ENCODE measurements at regions not wholly inside any gene's neighbourhood (a gene's known extent, or its start where the extent isn't known, plus 50 kb on each side); places are given as distances from the start of the nearest gene placed in this dataset.

GRCh38 chr12:69151254-69151764 lies 88.1 kb upstream of the CPSF6 start:
- Histone ChIP-seq H3K4me1 (ENCODE audit: control insufficient read depth, insufficient read depth, low read length) (peaks cover 9% of the 10 kb centered on the region), H3K27ac (ENCODE audit: extremely low read depth, low read depth, low read length) (no peak overlapping the region), H3K36me3 (ENCODE audit: control insufficient read depth in 2 of 2, insufficient read depth in 1 of 2, low read length in 2 of 2) (no peaks in the 10 kb centered on the region), H3K4me3 (ENCODE audit: low read depth, low read length) (no peak overlapping the region), H3K9me3 (ENCODE audit: control insufficient read depth, insufficient read depth, low read depth, low read length) (no peaks in the 10 kb centered on the region)
- ChIA-PET CTCF (no interaction called here), POLR2A (no interaction called here)
- no peak for TF ChIP-seq ZNF843 (tag by site-specific recombination; IDR thresholded peaks at IDR 0.05)
- no peak for TF ChIP-seq ZNF324 (tag by site-specific recombination; IDR thresholded peaks at IDR 0.05)
- TF ChIP-seq ZBTB1 (tag by site-specific recombination; IDR thresholded peaks at IDR 0.05) = no peak
- no peak for TF ChIP-seq WT1 (tag by site-specific recombination; IDR thresholded peaks at IDR 0.05)
- TF ChIP-seq ZNF664 (tag by site-specific recombination; IDR thresholded peaks at IDR 0.05) = no peak
- TF ChIP-seq PRDM6 (tag by site-specific recombination; IDR thresholded peaks at IDR 0.05) = 0 out of 2 replicates have a peak, but pooled peaks have one; percentile 16
- no peak for TF ChIP-seq ZNF350 (tag by site-specific recombination; IDR thresholded peaks at IDR 0.05)
- TF ChIP-seq ZNF274 (IDR thresholded peaks at IDR 0.05; ENCODE audit: low read length) = no peak
- no peak for TF ChIP-seq ZNF274 (tag by site-specific recombination; IDR thresholded peaks at IDR 0.05; ENCODE audit: borderline replicate concordance)
- no peak for TF ChIP-seq ZNF654 (tag by site-specific recombination; IDR thresholded peaks at IDR 0.05; ENCODE audit: low read depth)
- no peak for TF ChIP-seq ZNF529 (tag by site-specific recombination; IDR thresholded peaks at IDR 0.05; ENCODE audit: insufficient replicate concordance)
- TF ChIP-seq RBAK (tag by site-specific recombination; IDR thresholded peaks at IDR 0.05) = no peak
- no peak for TF ChIP-seq ZNF560 (tag by site-specific recombination; IDR thresholded peaks at IDR 0.05; ENCODE audit: borderline replicate concordance)
- no peak for TF ChIP-seq ZNF202 (tag by site-specific recombination; IDR thresholded peaks at IDR 0.05; ENCODE audit: borderline replicate concordance)
- TF ChIP-seq FEZF1 (tag by site-specific recombination; IDR thresholded peaks at IDR 0.05) = peak; percentile 53; the same call in 1 of the 2 replicates
- TF ChIP-seq GLIS1 (tag by site-specific recombination; IDR thresholded peaks at IDR 0.05) = peak; percentile 47
- no peak for TF ChIP-seq ZBTB8A (tag by site-specific recombination; IDR thresholded peaks at IDR 0.05)
- TF ChIP-seq ZNF26 (tag by site-specific recombination; IDR thresholded peaks at IDR 0.05) = no peak
- TF ChIP-seq ZNF692 (tag by site-specific recombination; IDR thresholded peaks at IDR 0.05) = no peak

GRCh38 chr12:69154585-69155363 lies 84.6 kb upstream of the CPSF6 start:
- no peak overlapping the region for H3K4me3 ChIP-seq (ENCODE audit: low read depth, low read length)
- no peak overlapping the region for H3K27ac ChIP-seq (ENCODE audit: extremely low read depth, low read depth, low read length)
- peaks cover 9% of the 10 kb centered on the region for H3K4me1 ChIP-seq (ENCODE audit: control insufficient read depth, insufficient read depth, low read length)
- H3K9me3 ChIP-seq (ENCODE audit: control insufficient read depth, insufficient read depth, low read depth, low read length) = no peaks in the 10 kb centered on the region
- ChIA-PET CTCF (interaction anchor here (0.6 to 2.7 kb wide), 37 partner anchors 9 to 1931 kb away, joined by 3 to 14 read pairs (median 3); no protein-coding TSS in a partner anchor), POLR2A (no interaction called here)
- no peaks in the 10 kb centered on the region for H3K36me3 ChIP-seq (ENCODE audit: control insufficient read depth in 2 of 2, insufficient read depth in 1 of 2, low read length in 2 of 2)
- TF ChIP-seq CTCF (tag by site-specific recombination; IDR thresholded peaks at IDR 0.05) (peak; percentile 71), ZNF202 (tag by site-specific recombination; IDR thresholded peaks at IDR 0.05; ENCODE audit: borderline replicate concordance) (no peak), ZNF654 (tag by site-specific recombination; IDR thresholded peaks at IDR 0.05; ENCODE audit: low read depth) (peak; percentile 96), ZNF10 (tag by site-specific recombination; IDR thresholded peaks at IDR 0.05) (no peak), ZBTB1 (tag by site-specific recombination; IDR thresholded peaks at IDR 0.05) (no peak), ZNF2 (tag by site-specific recombination; IDR thresholded peaks at IDR 0.05) (0 out of 2 replicates have a peak, but pooled peaks have one; percentile 52), ZNF513 (tag by site-specific recombination; IDR thresholded peaks at IDR 0.05) (0 out of 2 replicates have a peak, but pooled peaks have one; percentile 11), ZNF521 (tag by site-specific recombination; IDR thresholded peaks at IDR 0.05) (no peak), ZBTB26 (tag by site-specific recombination; optimal IDR thresholded peaks at IDR 0.05) (no peak)

Measured in HEK293 (cell line).